CD8-positive, alpha-beta memory T cell (primary cell): ENCODE measurements at regions not wholly inside any gene's neighbourhood (a gene's known extent, or its start where the extent isn't known, plus 50 kb on each side); places are given as distances from the start of the nearest gene placed in this dataset.

ENCODE experiments used
- CTCF ChIA-PET: fragments of 350-600 bp; sonication (Branson Sonifier 250); formaldehyde crosslinking; loops from one replicate; lab custom pipeline; 2021; ENCODE audit warnings: antibody characterized with exemption; lab: Charles Lee
- POLR2A ChIA-PET: fragments of 350-600 bp; sonication (Branson Sonifier 250); formaldehyde crosslinking; loops from one replicate; lab custom pipeline; 2021; ENCODE audit warnings: antibody characterized with exemption; lab: Charles Lee
- DNase-seq, 5 donors: peaks; one replicate each; pipeline versions ENCODE4 v3.0.0 to v3.0.0-alpha.2; 2020 to 2022; ENCODE audit warnings: mixed read lengths in 1 of 5
- H3K27ac ChIP-seq: one replicate; pipeline ENCODE4 v1.7.0; 2013; ENCODE audit warnings: low read depth, mild to moderate bottlenecking, low read length, moderate library complexity
- H3K27me3 ChIP-seq: 2 replicates; pipeline ENCODE4 v1.7.0; 2013; ENCODE audit warnings: low read length, mild to moderate bottlenecking; ENCODE audit not compliant: insufficient read depth, poor library complexity, severe bottlenecking
- H3K36me3 ChIP-seq: 2 replicates; pipeline ENCODE4 v1.7.0; 2013; ENCODE audit warnings: mild to moderate bottlenecking, low read length, moderate library complexity; ENCODE audit not compliant: insufficient read depth
- H3K4me1 ChIP-seq: 2 replicates; pipeline ENCODE4 v1.7.0; 2013; ENCODE audit warnings: mild to moderate bottlenecking, low read length, moderate library complexity; ENCODE audit not compliant: insufficient read depth
- H3K4me3 ChIP-seq: 2 replicates; pipeline ENCODE4 v1.7.0; 2013; ENCODE audit warnings: mild to moderate bottlenecking, low read length
- H3K9me3 ChIP-seq: 2 replicates; pipeline ENCODE4 v1.7.0; 2013; ENCODE audit warnings: mild to moderate bottlenecking, low read length
- H3K27ac Mint-ChIP-seq, 8 donors: one replicate each; pipeline ENCODE4 v1.8.0; 2020 to 2021; ENCODE audit warnings: mixed read lengths in 8 of 8, mild to moderate bottlenecking in 6 of 8, inconsistent platforms in 3 of 8, moderate library complexity in 3 of 8
- H3K27me3 Mint-ChIP-seq, 2 donors: one replicate each; pipeline ENCODE4 v1.8.0; 2020 to 2021; ENCODE audit warnings: mixed read lengths in 2 of 2, mild to moderate bottlenecking in 1 of 2, moderate library complexity in 1 of 2
- H3K36me3 Mint-ChIP-seq, 3 donors: one replicate each; pipeline ENCODE4 v1.8.0; 2020 to 2021; ENCODE audit warnings: mixed read lengths in 3 of 3, inconsistent platforms in 1 of 3, mild to moderate bottlenecking in 1 of 3
- H3K4me1 Mint-ChIP-seq, 3 donors: one replicate each; pipeline ENCODE4 v1.8.0; 2020 to 2021; ENCODE audit warnings: mixed read lengths in 3 of 3, inconsistent platforms in 1 of 3, mild to moderate bottlenecking in 1 of 3
- H3K4me3 Mint-ChIP-seq, 7 donors: one replicate each; pipeline ENCODE4 v1.8.0; 2020 to 2021; ENCODE audit warnings: mixed read lengths in 7 of 7, mild to moderate bottlenecking in 6 of 7, moderate library complexity in 4 of 7, inconsistent platforms in 2 of 7
- H3K9me3 Mint-ChIP-seq, 5 donors: one replicate each; pipeline ENCODE4 v1.8.0; 2020 to 2022; ENCODE audit warnings: mixed read lengths in 5 of 5, mild to moderate bottlenecking in 3 of 5, moderate library complexity in 2 of 5, inconsistent platforms in 1 of 5

DNA sequence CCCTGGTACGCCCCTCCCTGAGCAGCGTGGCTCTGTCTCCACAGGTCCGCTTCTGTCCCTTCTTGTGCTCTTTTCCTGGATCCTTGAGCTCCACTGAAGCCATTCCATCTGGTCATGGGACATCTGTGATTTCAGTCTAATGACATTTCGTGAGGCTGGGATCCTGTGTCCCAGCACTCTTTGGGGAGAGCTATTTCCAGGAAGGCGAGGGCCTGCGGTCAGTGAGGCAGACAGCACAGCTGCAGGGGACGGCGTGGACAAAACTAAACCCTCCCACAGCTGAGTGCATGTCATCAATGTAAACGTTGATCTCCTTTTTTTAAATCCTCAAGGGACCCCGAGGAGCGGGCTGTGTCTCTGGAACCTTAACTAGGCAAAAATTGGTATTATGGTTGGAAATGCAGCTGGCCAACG, 127.7 kb downstream of the DACT1 start:
- no peak for DNase-seq
- H3K36me3 Mint-ChIP-seq, result no peaks in the 10 kb centered on the region
- Histone ChIP-seq H3K9me3 (no peaks in the 10 kb centered on the region), H3K4me3 (no peak overlapping the region), H3K36me3 (no peaks in the 10 kb centered on the region), H3K27me3 (no peaks in the 10 kb centered on the region), H3K27ac (no peak overlapping the region), H3K4me1 (no peaks in the 10 kb centered on the region)
- POLR2A ChIA-PET, result no interaction called here
- no peak overlapping the region for H3K4me3 Mint-ChIP-seq
- H3K9me3 Mint-ChIP-seq, result peaks cover 0 to 2% (median 0%) of the 10 kb centered on the region in 5 donors
- no peaks in the 10 kb centered on the region for H3K27me3 Mint-ChIP-seq
- CTCF ChIA-PET, result no interaction called here
- no peak overlapping the region for H3K27ac Mint-ChIP-seq
- H3K4me1 Mint-ChIP-seq, result no peaks in the 10 kb centered on the region

DNA sequence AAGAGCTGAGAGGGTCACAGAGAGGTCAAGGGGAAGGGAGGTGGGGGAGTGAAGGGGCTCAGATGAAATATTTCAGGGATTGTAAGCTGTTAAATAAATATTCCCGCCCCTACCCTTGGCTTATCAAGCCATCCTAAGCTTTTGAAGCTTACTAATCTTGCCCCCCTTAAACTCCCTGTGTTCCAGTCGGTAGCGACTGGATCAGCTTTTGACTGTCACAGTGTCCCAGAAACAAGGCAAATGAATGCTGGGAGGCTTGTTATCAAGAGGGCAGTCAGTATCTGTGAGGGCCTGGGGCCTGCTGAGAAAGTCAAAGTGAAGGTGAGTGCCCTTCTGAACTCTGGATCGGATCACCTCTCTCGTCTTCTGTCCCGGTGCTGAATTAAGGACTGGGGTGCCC, 128.1 kb downstream of the DACT1 start:
- ChIA-PET POLR2A (no interaction called here), CTCF (no interaction called here)
- Mint-ChIP-seq H3K27me3 (no peaks in the 10 kb centered on the region), H3K4me1 (no peaks in the 10 kb centered on the region), H3K9me3 (peaks cover 0 to 2% (median 0%) of the 10 kb centered on the region in 5 donors), H3K4me3 (no peak overlapping the region), H3K36me3 (no peaks in the 10 kb centered on the region), H3K27ac (no peak overlapping the region)
- H3K27me3 ChIP-seq, result no peaks in the 10 kb centered on the region
- no peak overlapping the region for H3K27ac ChIP-seq
- no peak for DNase-seq
- H3K4me3 ChIP-seq, result no peak overlapping the region
- H3K36me3 ChIP-seq, result no peaks in the 10 kb centered on the region
- H3K4me1 ChIP-seq, result no peaks in the 10 kb centered on the region
- H3K9me3 ChIP-seq, result no peaks in the 10 kb centered on the region

- DNase-seq, result no peak
- H3K4me3 Mint-ChIP-seq, result no peak overlapping the region
- H3K27me3 Mint-ChIP-seq, result peaks cover 4 to 9% of the 10 kb centered on the region in 2 donors
- H3K27me3 ChIP-seq, result no peaks in the 10 kb centered on the region
- no peak overlapping the region for H3K4me3 ChIP-seq
- no peak overlapping the region for H3K27ac ChIP-seq
- ChIA-PET CTCF (no interaction called here), POLR2A (no interaction called here)
- no peaks in the 10 kb centered on the region for H3K36me3 ChIP-seq
- no peak overlapping the region for H3K27ac Mint-ChIP-seq
- no peaks in the 10 kb centered on the region for H3K4me1 ChIP-seq
- no peaks in the 10 kb centered on the region for H3K9me3 ChIP-seq
- no peaks in the 10 kb centered on the region for H3K9me3 Mint-ChIP-seq
- no peaks in the 10 kb centered on the region for H3K36me3 Mint-ChIP-seq
- H3K4me1 Mint-ChIP-seq, result no peaks in the 10 kb centered on the region
Measured at GRCh38 chr14:58769011-58769643, 131.4 kb downstream of the DACT1 start.

DNA sequence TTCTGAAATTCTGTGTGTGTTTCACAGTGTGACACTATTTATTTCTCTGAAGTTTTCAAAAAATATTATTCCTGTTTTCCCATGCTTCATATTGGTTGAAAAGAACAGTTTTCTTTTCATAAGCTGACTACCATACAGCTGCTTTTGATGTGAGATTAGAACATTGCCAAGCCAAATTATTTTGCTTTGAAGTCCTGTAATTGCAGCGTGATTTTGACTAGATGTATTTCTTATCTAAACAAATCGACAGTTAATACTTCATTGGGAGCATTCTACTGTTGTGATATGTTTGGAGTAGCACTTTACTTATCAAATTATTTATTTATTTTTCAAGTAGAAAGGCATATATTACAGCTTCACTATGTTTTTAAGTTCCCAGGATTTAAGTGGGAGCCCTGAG, 132.0 kb downstream of the DACT1 start:
- H3K4me1 ChIP-seq, result no peaks in the 10 kb centered on the region
- H3K27me3 Mint-ChIP-seq, result peaks cover 5 to 11% of the 10 kb centered on the region in 2 donors
- H3K27ac ChIP-seq, result no peak overlapping the region
- H3K9me3 Mint-ChIP-seq, result no peaks in the 10 kb centered on the region
- no peak overlapping the region for H3K27ac Mint-ChIP-seq
- no peaks in the 10 kb centered on the region for H3K9me3 ChIP-seq
- H3K4me3 ChIP-seq, result no peak overlapping the region
- no peaks in the 10 kb centered on the region for H3K4me1 Mint-ChIP-seq
- no peaks in the 10 kb centered on the region for H3K36me3 Mint-ChIP-seq
- POLR2A ChIA-PET, result no interaction called here
- H3K4me3 Mint-ChIP-seq, result no peak overlapping the region
- CTCF ChIA-PET, result no interaction called here
- H3K36me3 ChIP-seq, result no peaks in the 10 kb centered on the region
- no peaks in the 10 kb centered on the region for H3K27me3 ChIP-seq
- no peak for DNase-seq

- H3K4me1 Mint-ChIP-seq, result no peaks in the 10 kb centered on the region
- H3K27ac ChIP-seq, result no peak overlapping the region
- no peak overlapping the region for H3K4me3 ChIP-seq
- no peaks in the 10 kb centered on the region for H3K27me3 ChIP-seq
- H3K4me1 ChIP-seq, result no peaks in the 10 kb centered on the region
- peaks cover 0 to 2% (median 0%) of the 10 kb centered on the region in 5 donors for H3K9me3 Mint-ChIP-seq
- CTCF ChIA-PET, result no interaction called here
- no peak overlapping the region for H3K4me3 Mint-ChIP-seq
- H3K36me3 Mint-ChIP-seq, result no peaks in the 10 kb centered on the region
- no peaks in the 10 kb centered on the region for H3K9me3 ChIP-seq
- POLR2A ChIA-PET, result no interaction called here
- H3K36me3 ChIP-seq, result no peaks in the 10 kb centered on the region
- peaks cover 5 to 11% of the 10 kb centered on the region in 2 donors for H3K27me3 Mint-ChIP-seq
- no peak overlapping the region for H3K27ac Mint-ChIP-seq
- no peak for DNase-seq
Measured at GRCh38 chr14:58770491-58770982, 132.8 kb downstream of the DACT1 start.

GRCh38 chr14:58771016-58771415, 133.3 kb downstream of the DACT1 start:
- Histone ChIP-seq H3K9me3 (no peaks in the 10 kb centered on the region), H3K4me3 (no peak overlapping the region), H3K27me3 (no peaks in the 10 kb centered on the region), H3K27ac (no peak overlapping the region), H3K36me3 (no peaks in the 10 kb centered on the region), H3K4me1 (no peaks in the 10 kb centered on the region)
- Mint-ChIP-seq H3K4me1 (no peaks in the 10 kb centered on the region), H3K27me3 (peaks cover 5 to 11% of the 10 kb centered on the region in 2 donors), H3K9me3 (peaks cover 0 to 2% (median 0%) of the 10 kb centered on the region in 5 donors), H3K4me3 (no peak overlapping the region), H3K27ac (no peak overlapping the region), H3K36me3 (no peaks in the 10 kb centered on the region)
- ChIA-PET POLR2A (no interaction called here), CTCF (no interaction called here)
- DNase-seq, result no peak

- Mint-ChIP-seq H3K9me3 (peaks cover 0 to 2% (median 0%) of the 10 kb centered on the region in 5 donors), H3K4me1 (no peaks in the 10 kb centered on the region), H3K4me3 (no peak overlapping the region), H3K27ac (no peak overlapping the region), H3K36me3 (no peaks in the 10 kb centered on the region), H3K27me3 (peaks cover 10 to 14% of the 10 kb centered on the region in 2 donors)
- Histone ChIP-seq H3K9me3 (no peaks in the 10 kb centered on the region), H3K36me3 (no peaks in the 10 kb centered on the region), H3K4me1 (no peaks in the 10 kb centered on the region), H3K27me3 (no peaks in the 10 kb centered on the region), H3K27ac (no peak overlapping the region), H3K4me3 (no peak overlapping the region)
- no peak for DNase-seq
- POLR2A ChIA-PET, result no interaction called here
- CTCF ChIA-PET, result no interaction called here
Measured at GRCh38 chr14:58772116-58772515, 134.4 kb downstream of the DACT1 start.

DNA sequence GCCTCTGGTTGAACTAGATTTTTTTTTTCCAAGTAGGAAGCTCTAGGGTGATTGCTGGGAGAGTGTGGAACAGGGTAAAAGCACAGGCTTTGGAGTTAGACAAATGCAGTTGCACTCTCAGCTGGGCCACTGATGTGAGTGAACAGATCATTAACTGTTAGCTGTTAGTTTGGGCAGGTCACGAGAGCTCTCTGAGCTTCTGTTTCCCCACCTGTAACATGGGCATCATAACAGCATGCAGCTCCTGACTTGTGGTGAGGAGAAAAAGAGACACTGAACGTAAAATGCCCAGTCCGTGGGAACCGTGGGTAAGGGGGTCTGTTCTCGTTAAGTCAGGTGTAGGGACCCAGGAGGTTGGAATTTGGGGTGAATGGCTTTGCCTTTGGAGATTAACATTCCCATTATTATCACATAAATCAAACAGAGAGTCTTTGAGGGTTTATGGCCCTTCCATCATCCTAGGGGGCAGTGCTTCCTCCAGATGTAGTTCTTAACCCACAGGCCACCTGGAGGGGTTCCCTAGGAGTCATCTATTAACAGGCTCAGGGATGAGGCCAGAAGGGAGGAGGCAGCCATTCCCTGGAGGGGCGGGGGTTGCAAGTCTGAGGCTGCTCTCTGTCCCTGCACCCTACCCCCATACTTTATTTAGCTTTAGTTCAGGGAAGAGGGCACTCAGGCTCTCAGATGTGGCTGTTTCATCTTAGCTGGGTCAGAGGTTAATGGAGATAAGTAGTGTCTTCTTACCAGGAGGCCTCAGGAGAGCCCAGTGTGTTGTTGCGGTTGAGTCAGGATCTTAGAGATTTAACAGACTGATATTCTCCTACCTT, 135.2 kb downstream of the DACT1 start:
- H3K27me3 ChIP-seq, result no peaks in the 10 kb centered on the region
- H3K9me3 Mint-ChIP-seq, result peaks cover 0 to 2% (median 0%) of the 10 kb centered on the region in 5 donors
- peaks cover 10 to 14% of the 10 kb centered on the region in 2 donors for H3K27me3 Mint-ChIP-seq
- no peak overlapping the region for H3K27ac ChIP-seq
- H3K27ac Mint-ChIP-seq, result no peak overlapping the region
- H3K9me3 ChIP-seq, result no peaks in the 10 kb centered on the region
- no peaks in the 10 kb centered on the region for H3K4me1 ChIP-seq
- no peak overlapping the region for H3K4me3 ChIP-seq
- H3K4me1 Mint-ChIP-seq, result no peaks in the 10 kb centered on the region
- no peaks in the 10 kb centered on the region for H3K36me3 Mint-ChIP-seq
- no peak overlapping the region for H3K4me3 Mint-ChIP-seq
- no peak for DNase-seq
- ChIA-PET CTCF (no interaction called here), POLR2A (no interaction called here)
- no peaks in the 10 kb centered on the region for H3K36me3 ChIP-seq
